H7 (cell line): ENCODE measurements at regions not wholly inside any gene's neighbourhood (a gene's known extent, or its start where the extent isn't known, plus 50 kb on each side); places are given as distances from the start of the nearest gene placed in this dataset.
"Not testable (repeated sequence)": the region's sequence is repeated elsewhere in the genome, so short reads cannot be mapped to it uniquely, and the experiment has no call there.

Experiments
- DNase-seq: peaks from one replicate; pipeline ENCODE4 v3.0.0; 2012
- H3K27me3 ChIP-seq: 2 replicates; pipeline ENCODE4 v1.6.0; 2011; ENCODE audit warnings: mild to moderate bottlenecking, low read length; ENCODE audit not compliant: control insufficient read depth, insufficient read depth
- H3K36me3 ChIP-seq: replicated peaks from 2 replicates; pipeline ENCODE4 v1.5.1; 2011; ENCODE audit warnings: low read length; ENCODE audit not compliant: control insufficient read depth, insufficient read depth
- H3K4me3 ChIP-seq: 2 replicates; pipeline ENCODE4 v1.5.1; 2011; ENCODE audit warnings: low read depth, mild to moderate bottlenecking, control low read depth, low read length, moderate library complexity; ENCODE audit not compliant: insufficient read depth

GRCh38 chr9:97150471-97150870 lies 111.5 kb upstream of the CTSV start:
- H3K27me3 ChIP-seq, DNase-seq, H3K4me3 ChIP-seq: not testable (repeated sequence)
- H3K36me3 ChIP-seq = peaks cover 37% of the 10 kb centered on the region

- not testable (repeated sequence) for H3K27me3 ChIP-seq, H3K4me3 ChIP-seq, DNase-seq
- peaks cover 30% of the 10 kb centered on the region for H3K36me3 ChIP-seq
Observed at GRCh38 chr9:97148428-97148827, 109.5 kb upstream of the CTSV start.

GRCh38 chr9:97145680-97146079 lies 106.7 kb upstream of the CTSV start:
- H3K36me3 ChIP-seq = peaks cover 17% of the 10 kb centered on the region
- DNase-seq, H3K4me3 ChIP-seq, H3K27me3 ChIP-seq: not testable (repeated sequence)

GRCh38 chr9:97140566-97140965 lies 101.6 kb upstream of the CTSV start:
- Histone ChIP-seq H3K36me3 (peaks cover 16% of the 10 kb centered on the region), H3K4me3 (no peak overlapping the region), H3K27me3 (no peaks in the 10 kb centered on the region)
- DNase-seq = no peak

- H3K27me3 ChIP-seq = no peaks in the 10 kb centered on the region
- H3K4me3 ChIP-seq = no peak overlapping the region
- no peak for DNase-seq
- H3K36me3 ChIP-seq = peaks cover 14% of the 10 kb centered on the region
Observed at GRCh38 chr9:97136421-97136820, 97.5 kb upstream of the CTSV start.

GRCh38 chr9:97133966-97134365 lies 95.0 kb upstream of the CTSV start:
- not testable (repeated sequence) for H3K27me3 ChIP-seq, DNase-seq, H3K4me3 ChIP-seq
- H3K36me3 ChIP-seq = peaks cover 15% of the 10 kb centered on the region

GRCh38 chr9:97132865-97133264 lies 93.9 kb upstream of the CTSV start:
- Histone ChIP-seq H3K4me3 (no peak overlapping the region), H3K36me3 (peaks cover 20% of the 10 kb centered on the region), H3K27me3 (no peaks in the 10 kb centered on the region)
- no peak for DNase-seq

GRCh38 chr9:97130864-97131263 lies 91.9 kb upstream of the CTSV start:
- H3K36me3 ChIP-seq = peaks cover 20% of the 10 kb centered on the region
- not testable (repeated sequence) for DNase-seq, H3K27me3 ChIP-seq, H3K4me3 ChIP-seq

GRCh38 chr9:97130387-97130786 lies 91.4 kb upstream of the CTSV start:
- H3K36me3 ChIP-seq = peaks cover 20% of the 10 kb centered on the region
- DNase-seq, H3K4me3 ChIP-seq, H3K27me3 ChIP-seq: not testable (repeated sequence)

- Histone ChIP-seq H3K27me3 (no peaks in the 10 kb centered on the region), H3K4me3 (no peak overlapping the region)
- no peak for DNase-seq
Observed at GRCh38 chr9:97128919-97129318, 90.0 kb upstream of the CTSV start.

GRCh38 chr9:97124256-97124655 lies 85.3 kb upstream of the CTSV start:
- DNase-seq = no peak
- H3K27me3 ChIP-seq = no peaks in the 10 kb centered on the region
- no peak overlapping the region for H3K4me3 ChIP-seq
- H3K36me3 ChIP-seq = peaks cover 12% of the 10 kb centered on the region

More at GRCh38 chr9:97128919-97129318, 90.0 kb upstream of the CTSV start:
- peaks cover 20% of the 10 kb centered on the region for H3K36me3 ChIP-seq

- Histone ChIP-seq H3K4me3 (no peak overlapping the region), H3K27me3 (no peaks in the 10 kb centered on the region), H3K36me3 (no peaks in the 10 kb centered on the region; the same call in none of the 2 replicates)
- no peak for DNase-seq
Observed at GRCh38 chr9:97110696-97111095, 71.8 kb upstream of the CTSV start.

- Histone ChIP-seq H3K36me3 (no peaks in the 10 kb centered on the region; the same call in none of the 2 replicates), H3K27me3 (no peaks in the 10 kb centered on the region), H3K4me3 (no peak overlapping the region)
- peak; percentile 61 for DNase-seq
Observed at GRCh38 chr9:97109194-97109811, 70.4 kb upstream of the CTSV start.

- H3K27me3 ChIP-seq, H3K4me3 ChIP-seq, H3K36me3 ChIP-seq, DNase-seq: not testable (repeated sequence)
Observed at GRCh38 chr9:97105220-97105619, 66.3 kb upstream of the CTSV start.

GRCh38 chr9:97103613-97104383 lies 64.9 kb upstream of the CTSV start:
- not testable (repeated sequence) for H3K27me3 ChIP-seq, H3K4me3 ChIP-seq, H3K36me3 ChIP-seq, DNase-seq
